ENCODE measurements at regions not wholly inside any gene's neighbourhood (a gene's known extent, or its start where the extent isn't known, plus 50 kb on each side); places are given as distances from the start of the nearest gene placed in this dataset.

GRCh38 chr13:64206430-64207225 is 2791.0 kb upstream of the PCDH20 start:
- DNase-seq (ENCODE audit: low read depth) = no peak
- H3K4me3 ChIP-seq (ENCODE audit: control insufficient read depth, low read depth, low read length) = no peak overlapping the region
- TF ChIP-seq, protein P1, sequence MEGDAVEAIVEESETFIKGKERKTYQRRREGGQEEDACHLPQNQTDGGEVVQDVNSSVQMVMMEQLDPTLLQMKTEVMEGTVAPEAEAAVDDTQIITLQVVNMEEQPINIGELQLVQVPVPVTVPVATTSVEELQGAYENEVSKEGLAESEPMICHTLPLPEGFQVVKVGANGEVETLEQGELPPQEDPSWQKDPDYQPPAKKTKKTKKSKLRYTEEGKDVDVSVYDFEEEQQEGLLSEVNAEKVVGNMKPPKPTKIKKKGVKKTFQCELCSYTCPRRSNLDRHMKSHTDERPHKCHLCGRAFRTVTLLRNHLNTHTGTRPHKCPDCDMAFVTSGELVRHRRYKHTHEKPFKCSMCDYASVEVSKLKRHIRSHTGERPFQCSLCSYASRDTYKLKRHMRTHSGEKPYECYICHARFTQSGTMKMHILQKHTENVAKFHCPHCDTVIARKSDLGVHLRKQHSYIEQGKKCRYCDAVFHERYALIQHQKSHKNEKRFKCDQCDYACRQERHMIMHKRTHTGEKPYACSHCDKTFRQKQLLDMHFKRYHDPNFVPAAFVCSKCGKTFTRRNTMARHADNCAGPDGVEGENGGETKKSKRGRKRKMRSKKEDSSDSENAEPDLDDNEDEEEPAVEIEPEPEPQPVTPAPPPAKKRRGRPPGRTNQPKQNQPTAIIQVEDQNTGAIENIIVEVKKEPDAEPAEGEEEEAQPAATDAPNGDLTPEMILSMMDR (conservative IDR thresholded peaks at IDR 0.05; ENCODE audit: control insufficient read depth, insufficient read depth, low read depth, low read length) = no peak

GRCh38 chr13:64202517-64202916 is 2786.9 kb upstream of the PCDH20 start:
- no peak overlapping the region for H3K4me3 ChIP-seq (ENCODE audit: control insufficient read depth, low read depth, low read length)
- TF ChIP-seq, protein P1 (conservative IDR thresholded peaks at IDR 0.05; ENCODE audit: control insufficient read depth, insufficient read depth, low read depth, low read length) = no peak
- DNase-seq (ENCODE audit: low read depth) = no peak

DNA sequence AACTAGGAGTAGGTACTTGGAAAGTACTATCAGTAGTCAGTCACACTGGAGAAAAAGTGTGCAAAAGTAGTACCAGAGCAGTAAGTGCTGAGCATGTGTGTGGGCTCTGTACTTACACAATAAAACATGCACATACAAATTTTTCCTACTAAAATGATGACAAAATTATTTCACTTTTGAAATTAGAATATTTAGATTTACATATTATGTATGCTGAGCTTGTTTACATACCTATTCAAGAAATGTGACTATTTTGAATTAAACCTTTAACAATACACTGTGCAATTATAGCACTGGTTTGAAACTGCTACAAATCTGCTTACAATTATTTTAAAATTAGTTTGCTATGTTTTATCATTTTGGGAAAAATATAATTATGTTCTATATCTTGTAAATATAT is 2781.6 kb upstream of the PCDH20 start:
- no peak overlapping the region for H3K4me3 ChIP-seq (ENCODE audit: control insufficient read depth, low read depth, low read length)
- TF ChIP-seq, protein P1 (conservative IDR thresholded peaks at IDR 0.05; ENCODE audit: control insufficient read depth, insufficient read depth, low read depth, low read length) = no peak
- DNase-seq (ENCODE audit: low read depth) = no peak

GRCh38 chr13:64186503-64187250 is 2771.0 kb upstream of the PCDH20 start:
- no peak overlapping the region for H3K4me3 ChIP-seq (ENCODE audit: control insufficient read depth, low read depth, low read length)
- no peak for DNase-seq (ENCODE audit: low read depth)
- TF ChIP-seq, protein P1 (conservative IDR thresholded peaks at IDR 0.05; ENCODE audit: control insufficient read depth, insufficient read depth, low read depth, low read length) = no peak

GRCh38 chr13:64186071-64186470 is 2770.4 kb upstream of the PCDH20 start:
- no peak overlapping the region for H3K4me3 ChIP-seq (ENCODE audit: control insufficient read depth, low read depth, low read length)
- TF ChIP-seq, protein P1 (conservative IDR thresholded peaks at IDR 0.05; ENCODE audit: control insufficient read depth, insufficient read depth, low read depth, low read length) = no peak
- DNase-seq (ENCODE audit: low read depth) = no peak

GRCh38 chr13:64180756-64181155 is 2765.1 kb upstream of the PCDH20 start:
- H3K4me3 ChIP-seq (ENCODE audit: control insufficient read depth, low read depth, low read length) = no peak overlapping the region
- no peak for DNase-seq (ENCODE audit: low read depth)
- TF ChIP-seq, protein P1 (conservative IDR thresholded peaks at IDR 0.05; ENCODE audit: control insufficient read depth, insufficient read depth, low read depth, low read length) = no peak

Data from fibroblast of mammary gland (primary cell).